SU-DHL-6 (cell line): ENCODE measurements at regions not wholly inside any gene's neighbourhood (a gene's known extent, or its start where the extent isn't known, plus 50 kb on each side); places are given as distances from the start of the nearest gene placed in this dataset.

Experiments used
- H2AFZ ChIP-seq: fragments of 200-600 bp; sonication (generic); 2 replicates; pipeline ENCODE4 v1.6.1; 2014; ENCODE audit warnings: low read depth, mild to moderate bottlenecking, moderate library complexity, mixed read lengths, antibody characterized with exemption, low read length; ENCODE audit not compliant: severe bottlenecking
- H3F3A ChIP-seq: fragments of 200-600 bp; shearing (Covaris generic); 2 replicates; pipeline ENCODE4 v1.6.0; 2016; ENCODE audit warnings: antibody characterized with exemption, mild to moderate bottlenecking; ENCODE audit not compliant: insufficient read depth
- H3K27ac ChIP-seq: fragments of 200-600 bp; sonication (generic); 2 replicates; pipeline ENCODE4 v1.5.1; 2016; ENCODE audit warnings: low read depth, mild to moderate bottlenecking, low read length, moderate library complexity, mixed read lengths
- H3K27me3 ChIP-seq: fragments of 200-600 bp; sonication (generic), shearing (Covaris generic); 2 replicates; pipeline ENCODE4 v1.6.0; 2014; ENCODE audit warnings: mild to moderate bottlenecking, low read length
- H3K36me3 ChIP-seq: fragments of 200-600 bp; sonication (generic); 2 replicates; pipeline ENCODE4 v1.6.1; 2014; ENCODE audit warnings: mild to moderate bottlenecking, low read length, mixed read lengths
- H3K4me2 ChIP-seq: fragments of 300-600, 200-600 bp; shearing (Covaris generic), sonication (generic); 2 replicates; pipeline ENCODE4 v1.6.0; 2014; ENCODE audit warnings: low read length, low read depth, mild to moderate bottlenecking; ENCODE audit not compliant: poor library complexity, severe bottlenecking
- H3K4me3 ChIP-seq: fragments of 200-600 bp; sonication (generic); 2 replicates; pipeline ENCODE4 v1.5.1; 2014; ENCODE audit warnings: antibody characterized with exemption, low read length, mild to moderate bottlenecking, mixed read lengths; ENCODE audit not compliant: insufficient read depth, poor library complexity, severe bottlenecking
- H3K79me2 ChIP-seq: fragments of 200-600 bp; sonication (generic); 2 replicates; pipeline ENCODE4 v1.6.1; 2014; ENCODE audit warnings: mild to moderate bottlenecking, low read length, moderate library complexity; ENCODE audit not compliant: insufficient read depth
- H3K9ac ChIP-seq: fragments of 200-600 bp; sonication (generic); 2 replicates; pipeline ENCODE4 v1.7.0; 2014; ENCODE audit warnings: mild to moderate bottlenecking, low read length
- H3K9me2 ChIP-seq: fragments of 200-600 bp; sonication (generic); replicated peaks from 2 replicates; pipeline ENCODE4 v1.6.1; 2014; ENCODE audit warnings: low read length; ENCODE audit not compliant: insufficient read depth
- H3K9me3 ChIP-seq: fragments of 200-600 bp; sonication (generic); 2 replicates; pipeline ENCODE4 v1.6.1; 2014; ENCODE audit warnings: low read length, mixed read lengths; ENCODE audit not compliant: insufficient read depth
- H4K20me1 ChIP-seq: fragments of 200-600 bp; sonication (generic); 2 replicates; pipeline ENCODE4 v1.6.1; 2014; ENCODE audit warnings: low read depth, mild to moderate bottlenecking, antibody characterized with exemption, low read length, moderate library complexity, mixed read lengths
- CTCF ChIP-seq: fragments of 200-600 bp; sonication (generic); IDR thresholded peaks from one replicate; pipeline ENCODE4 v1.5.1; 2017; ENCODE audit warnings: antibody characterized with exemption, mild to moderate bottlenecking, low read length, moderate library complexity; ENCODE audit not compliant: insufficient read depth, poor library complexity, severe bottlenecking
- EZH2phosphoT487 ChIP-seq: fragments of 200-600 bp; sonication (generic), shearing (Covaris generic); conservative IDR thresholded peaks from 2 replicates; pipeline ENCODE4 v1.6.1; 2018; ENCODE audit warnings: mild to moderate bottlenecking, antibody characterized with exemption, low read length, moderate library complexity, mixed read lengths

GRCh38 chr17:31598921-31599571, 207.6 kb downstream of the RAB11FIP4 start:
- Histone ChIP-seq H3K27ac (no peak overlapping the region), H3K4me2 (no peak overlapping the region), H3F3A (no peaks in the 10 kb centered on the region), H3K36me3 (no peaks in the 10 kb centered on the region), H3K9me2 (no peaks in the 10 kb centered on the region), H3K27me3 (no peaks in the 10 kb centered on the region), H3K79me2 (no peaks in the 10 kb centered on the region), H3K4me3 (no peak overlapping the region), H3K9ac (no peak overlapping the region), H3K9me3 (no peaks in the 10 kb centered on the region), H2AFZ (no peak overlapping the region), H4K20me1 (no peaks in the 10 kb centered on the region)
- no peak for TF ChIP-seq CTCF
- TF ChIP-seq EZH2phosphoT487, result no peak

- no peak overlapping the region for H3K27ac ChIP-seq
- no peak overlapping the region for H3K4me2 ChIP-seq
- no peak overlapping the region for H3K9ac ChIP-seq
- H3F3A ChIP-seq, result no peaks in the 10 kb centered on the region
- H4K20me1 ChIP-seq, result no peaks in the 10 kb centered on the region
- H3K79me2 ChIP-seq, result no peaks in the 10 kb centered on the region
- no peaks in the 10 kb centered on the region for H3K9me2 ChIP-seq
- no peak for TF ChIP-seq EZH2phosphoT487
- no peak for TF ChIP-seq CTCF
- no peak overlapping the region for H2AFZ ChIP-seq
- no peak overlapping the region for H3K4me3 ChIP-seq
- no peaks in the 10 kb centered on the region for H3K36me3 ChIP-seq
- H3K27me3 ChIP-seq, result no peaks in the 10 kb centered on the region
- H3K9me3 ChIP-seq, result no peaks in the 10 kb centered on the region
Measured at GRCh38 chr17:31598399-31598782, 206.9 kb downstream of the RAB11FIP4 start.

- Histone ChIP-seq H3K9me2 (no peaks in the 10 kb centered on the region), H3K27ac (no peak overlapping the region), H3K9me3 (no peaks in the 10 kb centered on the region), H3K9ac (no peak overlapping the region), H2AFZ (no peak overlapping the region), H3K27me3 (no peaks in the 10 kb centered on the region), H3K79me2 (no peaks in the 10 kb centered on the region), H3K36me3 (no peaks in the 10 kb centered on the region), H3K4me3 (no peak overlapping the region), H3F3A (no peaks in the 10 kb centered on the region), H4K20me1 (no peaks in the 10 kb centered on the region), H3K4me2 (no peak overlapping the region)
- TF ChIP-seq CTCF (no peak), EZH2phosphoT487 (no peak)
Measured at GRCh38 chr17:31597646-31598398, 206.3 kb downstream of the RAB11FIP4 start.
